Activated CD4-positive, alpha-beta T cell treated with anti-CD3 and anti-CD28 coated beads, Interleukin-10, Interleukin-2, amounts not matched to agents 100 ng/mL and 50 ng/mL, durations not matched to agents 16 hours and 8 hours (primary cell): ENCODE measurements at regions not wholly inside any gene's neighbourhood (a gene's known extent, or its start where the extent isn't known, plus 50 kb on each side); places are given as distances from the start of the nearest gene placed in this dataset.
"Not testable (repeated sequence)": the region's sequence is repeated elsewhere in the genome, so short reads cannot be mapped to it uniquely, and the experiment has no call there.

Experiments used
- DNase-seq: peaks from one replicate; pipeline ENCODE4 v3.0.0-alpha.2; 2020

- DNase-seq, result no peak
Measured at GRCh38 chr12:60205500-60205899, 609.7 kb downstream of the SLC16A7 start.

GRCh38 chr12:60209521-60209920, 613.7 kb downstream of the SLC16A7 start:
- DNase-seq, result no peak

- DNase-seq, result no peak
Measured at GRCh38 chr12:60209933-60210332, 614.1 kb downstream of the SLC16A7 start.

- DNase-seq, result no peak
Measured at GRCh38 chr12:60210756-60211155, 614.9 kb downstream of the SLC16A7 start.

GRCh38 chr12:60211244-60211643, 615.4 kb downstream of the SLC16A7 start:
- no peak for DNase-seq

- no peak for DNase-seq
Measured at GRCh38 chr12:60212159-60213000, 616.6 kb downstream of the SLC16A7 start.

- not testable (repeated sequence) for DNase-seq
Measured at GRCh38 chr12:60213272-60213671, 617.4 kb downstream of the SLC16A7 start.

GRCh38 chr12:60216226-60216625, 620.4 kb downstream of the SLC16A7 start:
- no peak for DNase-seq

- DNase-seq, result no peak
Measured at GRCh38 chr12:60223242-60223641, 627.4 kb downstream of the SLC16A7 start.

- DNase-seq, result no peak
Measured at GRCh38 chr12:60225216-60226000, 629.6 kb downstream of the SLC16A7 start.

- DNase-seq, result no peak
Measured at GRCh38 chr12:60227916-60228315, 632.1 kb downstream of the SLC16A7 start.

- DNase-seq, result no peak
Measured at GRCh38 chr12:60230056-60230455, 634.2 kb downstream of the SLC16A7 start.

GRCh38 chr12:60231303-60231702, 635.5 kb downstream of the SLC16A7 start:
- no peak for DNase-seq

- no peak for DNase-seq
Measured at GRCh38 chr12:60231976-60232907, 636.4 kb downstream of the SLC16A7 start.

GRCh38 chr12:60234611-60235195, 638.9 kb downstream of the SLC16A7 start:
- not testable (repeated sequence) for DNase-seq

GRCh38 chr12:60235261-60235660, 639.4 kb downstream of the SLC16A7 start:
- no peak for DNase-seq

GRCh38 chr12:60236416-60236815, 640.6 kb downstream of the SLC16A7 start:
- DNase-seq, result not testable (repeated sequence)

GRCh38 chr12:60240891-60241290, 645.1 kb downstream of the SLC16A7 start:
- no peak for DNase-seq

GRCh38 chr12:60251091-60251490, 655.3 kb downstream of the SLC16A7 start:
- no peak for DNase-seq

GRCh38 chr12:60252359-60253096, 656.7 kb downstream of the SLC16A7 start:
- DNase-seq, result no peak

GRCh38 chr12:60255044-60255443, 659.2 kb downstream of the SLC16A7 start:
- no peak for DNase-seq

GRCh38 chr12:60257063-60257462, 661.2 kb downstream of the SLC16A7 start:
- DNase-seq, result no peak
